Central memory CD4-positive, alpha-beta T cell (primary cell): ENCODE measurements at regions not wholly inside any gene's neighbourhood (a gene's known extent, or its start where the extent isn't known, plus 50 kb on each side); places are given as distances from the start of the nearest gene placed in this dataset.

Experiments
- DNase-seq: peaks from one replicate; pipeline ENCODE4 v3.0.0; 2022

DNA sequence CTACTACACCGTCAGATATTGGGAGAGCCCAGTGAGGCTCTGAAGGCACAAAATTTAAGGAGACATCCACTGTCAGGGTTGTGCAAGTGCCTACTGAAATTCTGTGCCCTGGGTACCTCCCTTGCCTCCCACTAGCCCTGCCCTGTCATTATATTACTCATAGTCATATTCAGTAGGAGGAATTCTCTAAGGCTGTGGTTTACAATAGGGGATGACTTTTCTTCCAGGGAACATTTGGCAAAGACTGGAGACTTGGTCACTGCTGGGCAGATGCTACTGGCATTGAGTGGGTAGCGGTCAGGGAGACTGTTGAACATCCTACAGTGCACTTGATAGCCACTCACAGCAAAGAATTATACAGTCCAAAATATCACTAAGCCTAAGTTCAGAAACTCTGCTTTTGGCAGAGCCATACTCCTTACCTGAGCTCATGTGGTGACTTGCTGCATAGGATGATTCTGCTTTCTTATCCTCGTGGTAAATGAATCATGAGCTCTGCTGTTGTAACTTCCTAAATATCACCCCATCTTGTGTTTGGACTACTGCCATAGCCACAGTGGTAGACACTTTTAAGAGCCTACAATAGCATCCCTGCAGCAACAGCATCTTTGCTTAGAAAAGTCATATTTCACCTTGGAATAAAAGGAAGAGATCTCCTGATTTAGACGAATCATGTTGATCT is 563.4 kb upstream of the PLXNA2 start:
- no peak for DNase-seq

- no peak for DNase-seq
Observed at GRCh38 chr1:208808301-208808700, 564.1 kb upstream of the PLXNA2 start.

DNA sequence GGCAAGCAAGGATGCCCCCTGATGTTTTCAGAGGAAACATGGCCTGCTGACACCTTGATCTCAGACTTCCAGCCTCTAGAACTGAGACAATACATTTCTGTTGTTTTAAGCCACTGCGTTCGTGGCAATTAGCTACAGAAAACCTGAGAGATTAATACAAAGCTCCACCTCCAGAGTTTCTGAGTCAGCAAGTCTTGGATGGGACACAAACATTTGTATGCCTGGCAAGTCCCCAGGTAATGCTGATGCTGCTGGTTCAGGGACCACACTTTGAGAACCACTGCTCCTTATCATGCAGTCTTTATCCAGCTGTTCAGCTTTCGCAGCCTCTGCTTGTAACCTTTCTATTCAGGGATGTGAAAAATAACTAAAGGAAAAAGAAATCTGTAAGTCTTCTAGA is 565.7 kb upstream of the PLXNA2 start:
- DNase-seq = no peak

DNA sequence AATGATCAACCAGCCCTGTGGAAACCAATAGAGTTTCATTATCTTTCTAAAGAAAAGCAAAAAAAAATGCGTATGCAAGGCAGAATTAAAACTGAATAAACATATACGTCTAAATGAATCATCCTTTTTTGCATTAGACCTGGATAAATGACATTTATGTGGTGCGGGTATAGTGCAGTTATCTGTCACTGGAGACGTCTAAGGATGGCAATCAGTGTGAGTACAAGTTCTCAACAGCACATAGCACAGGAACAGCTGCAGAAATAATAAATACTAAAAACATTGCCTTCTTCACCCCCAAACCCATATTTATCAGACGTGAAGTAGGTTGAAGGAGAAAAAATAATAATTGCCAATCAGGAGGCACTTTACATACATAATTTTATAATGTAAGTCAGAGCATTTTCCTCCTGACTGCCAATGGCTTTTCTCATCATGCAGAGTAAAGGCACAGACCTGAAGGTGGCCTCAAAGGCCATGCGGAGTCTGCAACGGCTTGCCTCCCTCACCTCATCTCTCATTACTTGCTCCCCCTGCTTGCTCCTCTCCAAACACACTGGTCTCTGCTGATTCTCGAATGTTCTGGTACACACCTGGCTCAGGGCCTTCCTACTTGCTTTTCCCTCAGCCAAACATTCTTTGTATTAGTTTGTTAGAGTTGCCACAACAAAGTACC is 574.7 kb upstream of the PLXNA2 start:
- no peak for DNase-seq

GRCh38 chr1:208820580-208821212 is 576.5 kb upstream of the PLXNA2 start:
- no peak for DNase-seq

- no peak for DNase-seq
Observed at GRCh38 chr1:208821939-208822338, 577.8 kb upstream of the PLXNA2 start.

DNA sequence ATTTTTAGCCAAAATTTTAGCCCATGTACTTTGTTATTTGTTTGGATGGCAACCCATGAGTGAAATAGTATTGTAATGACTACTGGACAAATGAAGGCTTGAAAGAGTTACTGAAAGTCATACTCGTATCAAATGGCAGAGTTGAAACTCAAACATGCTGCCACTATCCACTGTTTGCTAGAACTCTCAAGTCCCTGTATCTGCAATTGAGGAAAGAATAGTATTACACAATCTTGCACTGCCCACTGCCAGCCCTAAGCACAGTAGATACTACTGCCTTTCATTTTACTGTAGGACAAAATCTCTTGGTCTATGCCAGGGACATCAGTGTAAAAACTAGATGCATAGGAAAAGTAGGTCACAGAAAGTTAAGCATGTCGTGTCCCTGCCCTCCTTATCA is 581.1 kb upstream of the PLXNA2 start:
- DNase-seq = no peak

DNA sequence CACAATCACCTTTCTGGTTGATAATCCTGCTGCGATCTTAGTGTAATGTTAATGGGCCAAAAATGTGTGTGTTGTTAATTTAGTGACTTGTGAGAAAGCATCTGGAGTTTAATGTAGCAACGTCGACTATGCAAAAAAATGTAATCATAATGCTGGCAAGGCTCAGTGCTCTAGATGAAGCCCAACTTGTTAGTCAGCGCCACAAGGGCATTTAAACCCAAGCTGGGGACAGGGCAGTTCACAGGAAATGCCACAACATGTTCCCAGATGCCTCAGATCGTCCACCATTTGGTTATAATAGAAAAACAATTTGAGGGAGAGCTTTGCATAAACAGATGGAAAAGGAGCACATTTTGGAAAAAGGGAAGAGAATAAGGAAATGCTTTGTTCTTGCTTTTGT is 585.4 kb upstream of the PLXNA2 start:
- no peak for DNase-seq

- no peak for DNase-seq
Observed at GRCh38 chr1:208834381-208835096, 590.4 kb upstream of the PLXNA2 start.

- no peak for DNase-seq
Observed at GRCh38 chr1:208835097-208835463, 590.9 kb upstream of the PLXNA2 start.

DNA sequence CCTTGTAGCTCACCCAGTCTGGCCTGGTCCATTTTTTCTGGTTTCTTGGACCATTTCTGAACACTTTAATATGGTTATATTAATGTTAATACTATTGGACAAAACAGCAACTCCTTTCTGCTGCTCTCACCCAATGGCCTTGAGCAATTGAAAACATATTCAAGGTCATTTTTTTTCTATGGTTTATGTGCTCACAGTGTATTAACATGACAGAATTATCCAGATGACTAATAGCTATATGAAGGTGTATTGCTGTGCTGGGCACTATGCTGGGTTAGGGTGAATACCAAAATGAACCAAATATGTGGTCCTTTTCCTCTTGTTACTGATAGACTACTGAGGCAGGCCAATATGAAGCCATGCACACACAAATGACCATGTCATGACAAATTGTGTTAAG is 591.6 kb upstream of the PLXNA2 start:
- no peak for DNase-seq

DNA sequence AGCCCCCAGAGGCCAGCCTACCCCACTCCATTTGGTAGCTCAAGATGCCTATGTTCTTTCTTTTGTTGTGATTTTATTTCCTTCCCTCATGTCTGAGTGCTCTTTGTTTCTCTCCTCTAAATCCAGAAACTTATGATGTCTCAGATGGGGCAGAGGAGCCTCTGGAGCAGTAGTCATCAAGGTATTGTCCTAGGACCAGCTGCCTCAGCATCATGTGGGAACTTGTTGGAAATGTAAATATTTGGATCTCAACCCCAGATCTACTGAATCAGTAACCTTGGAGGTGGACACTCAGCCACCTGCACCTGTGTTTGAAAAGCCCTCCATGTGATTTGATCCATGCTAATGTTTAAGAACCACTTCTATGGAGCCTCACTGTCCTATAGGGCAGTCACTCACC is 593.1 kb upstream of the PLXNA2 start:
- DNase-seq = no peak

GRCh38 chr1:208841436-208841835 is 597.3 kb upstream of the PLXNA2 start:
- no peak for DNase-seq

DNA sequence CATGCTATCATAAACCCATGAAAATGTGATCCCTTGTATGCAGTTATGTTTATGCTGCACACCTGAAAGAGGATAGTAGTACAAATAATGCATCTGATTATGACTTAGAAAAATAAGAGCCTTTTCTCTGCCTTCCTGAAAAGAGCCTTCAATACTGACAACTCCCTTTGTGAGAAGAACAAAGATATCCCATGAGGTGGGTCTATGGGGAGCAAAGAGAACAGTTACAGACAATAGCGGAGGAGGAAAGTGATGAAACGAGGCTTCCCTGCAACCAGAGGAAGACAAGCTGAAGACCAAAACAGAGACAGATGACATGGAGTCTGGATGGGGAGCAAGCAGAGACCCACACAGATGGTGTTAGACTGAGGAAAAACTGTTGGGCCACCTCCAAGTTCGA is 598.3 kb upstream of the PLXNA2 start:
- DNase-seq = no peak

- DNase-seq = no peak
Observed at GRCh38 chr1:208844158-208844557, 600.0 kb upstream of the PLXNA2 start.

DNA sequence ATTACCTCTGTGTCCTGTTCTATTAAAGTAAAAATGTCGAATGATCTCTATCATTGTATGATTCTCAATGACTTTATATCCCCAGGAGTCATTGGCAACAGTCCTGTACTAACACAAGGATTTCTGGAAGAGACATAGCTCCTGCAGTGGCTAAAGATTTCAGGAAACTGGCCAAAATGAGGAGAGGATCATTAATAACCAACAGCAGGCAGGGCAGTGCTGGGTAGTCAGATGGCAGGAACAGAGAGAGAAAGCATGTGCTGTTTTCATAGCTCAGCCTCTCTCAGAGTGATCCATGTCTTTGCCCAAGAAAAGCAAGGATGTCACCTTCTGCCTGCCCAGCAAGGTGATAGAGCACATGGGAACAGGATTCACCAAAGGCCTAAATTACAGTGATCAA is 604.7 kb upstream of the PLXNA2 start:
- no peak for DNase-seq

DNA sequence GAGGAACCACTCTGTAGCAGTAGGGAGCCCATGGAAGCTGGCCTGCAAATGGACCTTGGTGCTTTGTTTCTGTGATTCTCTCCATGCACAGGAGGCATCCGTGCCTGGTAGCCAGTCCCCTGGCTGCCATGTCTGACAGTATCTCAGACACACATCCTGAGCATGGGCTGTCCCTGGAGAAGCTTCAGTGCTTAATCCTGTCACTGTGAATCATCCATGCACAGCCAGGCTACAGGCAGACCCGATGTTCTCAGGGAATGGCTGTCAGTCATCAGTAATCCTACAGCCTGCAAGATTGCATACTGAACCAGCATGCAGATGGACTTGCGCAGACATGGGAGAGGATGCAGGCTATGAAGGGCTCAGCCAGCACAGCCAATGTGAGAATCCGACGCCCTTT is 606.3 kb upstream of the PLXNA2 start:
- no peak for DNase-seq

GRCh38 chr1:208851366-208851765 is 607.2 kb upstream of the PLXNA2 start:
- no peak for DNase-seq

DNA sequence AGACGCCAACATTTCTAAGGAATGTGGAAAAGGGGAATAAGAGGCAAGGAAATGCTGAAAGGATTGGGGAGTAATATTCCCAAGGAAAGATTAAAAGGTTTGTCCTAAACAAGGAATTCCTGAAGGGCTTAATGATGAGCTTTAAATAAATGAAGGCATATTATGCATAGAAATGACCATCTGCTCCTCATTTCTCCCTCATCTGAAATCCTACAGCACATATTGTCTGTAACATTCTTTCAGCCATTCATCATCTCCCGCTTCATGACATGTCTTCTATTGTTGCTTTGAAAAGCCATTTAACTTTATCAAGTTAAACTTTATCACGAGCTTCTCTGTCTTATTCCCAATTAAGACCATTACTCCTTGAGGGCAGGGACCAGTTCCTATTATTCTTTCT is 608.7 kb upstream of the PLXNA2 start:
- no peak for DNase-seq

GRCh38 chr1:208855403-208855802 is 611.2 kb upstream of the PLXNA2 start:
- no peak for DNase-seq

DNA sequence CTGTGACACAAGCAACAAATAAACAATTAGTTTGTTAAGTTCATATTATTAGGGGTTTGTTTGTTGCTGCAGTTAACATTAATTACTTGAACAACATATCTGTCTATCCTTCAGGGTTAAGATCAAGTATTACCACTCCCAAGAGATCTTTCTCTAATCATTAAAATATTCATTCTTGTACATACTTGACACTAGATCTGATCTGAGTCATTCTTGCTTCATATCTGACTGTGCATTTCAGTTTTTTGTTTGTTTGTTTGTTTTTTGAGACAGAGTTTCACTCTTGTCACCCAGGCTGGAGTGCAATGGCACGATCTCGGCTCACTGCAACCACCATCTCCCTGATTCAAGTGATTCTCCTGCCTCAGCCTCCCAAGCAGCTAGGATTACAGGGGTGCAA is 613.3 kb upstream of the PLXNA2 start:
- DNase-seq = no peak

- no peak for DNase-seq
Observed at GRCh38 chr1:208858738-208859137, 614.6 kb upstream of the PLXNA2 start.

DNA sequence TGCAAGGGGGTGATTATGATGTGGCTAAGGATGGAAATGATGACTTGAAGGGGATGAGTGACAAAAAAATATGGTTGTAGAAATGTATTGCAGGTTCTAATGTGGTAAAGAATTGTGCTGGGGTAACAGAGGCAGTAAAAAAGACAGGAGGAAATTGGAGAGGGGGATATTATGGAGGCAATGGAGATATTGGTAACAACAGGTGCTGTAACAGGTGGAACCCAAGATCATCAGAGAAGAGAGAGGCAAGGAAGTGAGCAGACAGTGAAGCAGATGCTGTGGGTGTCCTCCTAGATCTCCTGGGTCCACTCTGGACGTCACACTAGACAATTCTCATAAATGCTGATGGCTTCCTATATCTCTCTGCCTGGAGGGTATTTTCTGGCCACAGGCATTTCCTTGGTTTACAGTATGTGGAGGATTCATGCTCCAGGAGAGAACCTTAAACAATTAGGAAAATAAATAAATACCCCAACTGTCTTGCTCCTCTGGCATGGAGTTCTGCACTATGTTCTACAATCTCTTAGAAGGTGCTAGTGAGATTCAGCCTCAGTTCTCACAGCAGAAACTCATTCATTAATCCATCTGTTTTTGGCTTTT is 620.3 kb upstream of the PLXNA2 start:
- no peak for DNase-seq
